GM21737 (cell line): ENCODE measurements at regions not wholly inside any gene's neighbourhood (a gene's known extent, or its start where the extent isn't known, plus 50 kb on each side); places are given as distances from the start of the nearest gene placed in this dataset.

Experiments
- ATAC-seq: cut with Tn5 transposase; IDR thresholded peaks from one replicate; pipeline ENCODE4 v1.9.1; 2021; ENCODE audit warnings: mild to moderate bottlenecking, moderate library complexity; ENCODE audit not compliant: unreplicated experiment

DNA sequence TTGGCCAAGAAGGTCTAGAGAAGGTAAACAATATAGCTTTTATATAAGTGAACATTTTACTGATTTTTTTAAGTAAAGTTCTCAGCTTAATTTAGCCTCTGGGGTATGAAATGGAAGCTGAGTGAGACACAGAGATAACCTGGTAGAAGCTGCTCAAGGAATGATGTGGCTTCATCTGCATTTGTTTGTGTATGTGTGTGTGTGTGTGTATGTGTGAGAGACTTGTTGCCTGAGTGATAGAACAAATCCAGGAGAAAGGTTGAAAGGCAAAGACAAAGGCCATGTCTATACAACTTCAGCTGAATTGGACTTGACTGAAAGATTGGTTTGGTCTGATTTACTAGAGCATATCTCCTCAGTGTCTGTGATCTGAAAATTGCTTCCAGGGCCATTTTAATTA, 63.6 kb downstream of the PCDH7 start:
- ATAC-seq = no peak

DNA sequence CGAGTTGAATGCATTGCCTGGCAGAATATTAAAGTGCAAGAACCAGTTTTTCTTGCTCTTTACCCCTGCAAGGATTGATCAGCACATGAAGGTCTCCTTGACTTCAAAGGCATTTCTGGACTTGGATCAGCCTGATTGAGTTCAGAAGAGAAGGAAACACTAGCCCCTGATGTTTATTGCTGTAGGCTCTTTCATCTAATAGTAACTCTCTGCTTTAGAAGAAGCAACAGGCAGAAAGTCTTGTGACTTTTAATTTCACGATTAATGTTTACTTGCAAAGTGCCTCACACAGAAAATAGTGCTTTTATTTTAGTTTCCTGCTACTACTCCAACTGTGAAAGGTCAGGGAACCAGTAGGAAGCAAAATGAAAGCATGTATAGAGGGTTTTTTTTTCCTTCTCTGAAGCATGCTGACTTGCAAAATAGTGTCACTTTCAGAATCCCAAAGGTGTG, 69.1 kb downstream of the PCDH7 start:
- ATAC-seq = no peak

DNA sequence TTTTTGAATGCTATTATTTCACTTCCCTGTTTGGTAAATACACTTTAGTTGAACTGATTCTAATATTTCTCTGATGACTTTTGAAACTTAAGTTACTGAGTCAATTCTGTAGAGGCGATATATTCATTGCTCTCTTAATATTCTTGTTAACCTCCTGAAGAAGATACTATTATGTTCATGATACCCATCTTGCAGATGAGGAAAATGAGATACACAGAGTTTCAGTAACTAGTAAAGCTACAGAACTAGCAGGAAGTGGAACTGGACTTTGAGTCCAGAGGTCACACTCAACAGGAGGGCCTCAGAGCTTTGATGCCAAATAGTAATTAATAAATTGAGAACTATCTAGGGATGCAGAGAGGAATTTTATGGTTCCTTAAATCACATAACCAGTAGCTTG, 70.0 kb downstream of the PCDH7 start:
- ATAC-seq = no peak

DNA sequence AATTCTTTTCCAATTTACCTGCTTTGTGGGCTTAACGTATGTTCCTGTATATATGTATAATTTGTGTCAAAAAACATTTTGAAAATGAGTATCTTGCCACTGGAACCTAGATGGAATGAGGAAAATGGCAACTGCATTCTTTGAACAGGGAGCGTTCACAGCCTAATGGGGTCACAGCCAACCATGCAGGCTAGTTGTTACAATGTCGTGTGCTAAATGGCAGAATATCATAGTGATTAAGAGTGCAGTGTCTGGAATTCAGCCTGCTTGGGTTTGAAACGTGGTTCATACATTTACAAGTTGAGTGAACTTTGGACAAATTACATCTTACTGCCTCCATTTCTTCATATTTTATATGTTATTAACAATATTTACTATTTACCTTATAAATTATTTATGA, 70.8 kb downstream of the PCDH7 start:
- no peak for ATAC-seq

DNA sequence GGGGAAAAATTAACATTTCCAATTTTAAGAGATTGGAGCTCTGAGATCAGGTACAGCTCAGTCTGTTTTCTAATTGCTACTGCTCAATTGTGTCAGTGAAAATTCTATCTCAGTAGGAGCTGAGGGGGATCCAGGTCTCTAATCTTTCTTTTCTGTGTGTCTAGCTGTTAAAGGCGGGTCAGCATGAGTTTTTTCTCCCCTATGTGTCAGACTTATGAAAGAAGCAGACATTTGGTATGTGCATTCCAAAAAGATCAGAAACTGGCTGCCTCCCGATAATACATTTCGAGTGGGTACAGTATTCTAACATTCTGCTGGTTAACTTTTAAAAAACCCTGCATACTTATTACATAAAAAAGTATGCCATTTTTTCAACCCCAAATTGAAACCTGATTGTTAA, 72.4 kb downstream of the PCDH7 start:
- ATAC-seq = no peak

DNA sequence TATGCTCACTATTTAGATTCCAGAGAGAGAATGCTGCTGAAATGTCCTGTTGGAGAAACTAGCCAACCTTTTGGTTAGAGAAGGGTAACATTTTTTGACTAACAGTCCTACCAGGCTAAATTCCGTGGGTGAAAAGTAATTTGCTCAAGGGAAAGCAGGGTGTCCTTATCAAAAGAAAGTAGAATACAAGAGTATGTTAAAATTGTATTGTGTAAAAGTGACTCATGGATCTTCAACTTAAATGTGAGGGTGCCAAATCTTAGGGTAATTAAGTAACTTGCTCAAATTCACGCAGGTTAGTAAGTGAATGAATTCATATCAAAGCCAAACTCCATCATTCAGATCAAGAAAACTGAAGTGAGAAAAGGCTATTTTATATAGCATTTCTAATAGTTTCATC, 81.7 kb downstream of the PCDH7 start:
- ATAC-seq = no peak

DNA sequence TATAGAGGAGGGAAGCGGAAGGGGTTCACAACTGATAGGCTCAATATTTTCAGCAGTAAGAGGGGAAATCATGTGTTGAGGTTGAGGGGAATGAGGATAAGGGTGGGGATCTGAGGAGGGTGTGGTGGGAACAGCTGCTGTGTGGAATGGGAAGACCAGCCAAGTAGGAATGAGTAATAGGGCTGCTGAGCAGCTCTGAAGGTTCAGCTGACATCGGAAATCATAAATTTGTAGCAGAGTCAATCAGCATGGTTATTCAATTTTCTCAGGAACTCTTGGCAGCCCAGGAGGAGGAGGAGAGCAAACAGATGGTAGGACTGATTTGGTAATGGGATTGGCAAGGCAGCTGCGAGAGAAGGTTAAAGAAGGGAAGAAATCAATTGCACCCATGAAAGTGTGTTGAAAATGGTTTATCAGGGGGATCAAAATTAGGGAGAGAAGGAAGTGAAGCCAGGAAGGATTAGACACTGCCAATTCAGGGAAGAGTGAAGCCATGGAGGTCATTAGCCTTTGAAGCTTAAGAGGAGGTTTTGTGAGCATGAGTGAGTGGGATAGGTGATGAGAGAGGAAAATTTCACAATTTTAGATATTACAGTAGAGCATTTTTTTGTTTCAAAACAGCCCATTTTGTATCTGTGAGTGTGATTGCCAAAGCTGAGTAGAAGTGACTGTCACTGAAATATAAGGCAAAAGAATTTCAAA, 82.6 kb downstream of the PCDH7 start:
- ATAC-seq = no peak

DNA sequence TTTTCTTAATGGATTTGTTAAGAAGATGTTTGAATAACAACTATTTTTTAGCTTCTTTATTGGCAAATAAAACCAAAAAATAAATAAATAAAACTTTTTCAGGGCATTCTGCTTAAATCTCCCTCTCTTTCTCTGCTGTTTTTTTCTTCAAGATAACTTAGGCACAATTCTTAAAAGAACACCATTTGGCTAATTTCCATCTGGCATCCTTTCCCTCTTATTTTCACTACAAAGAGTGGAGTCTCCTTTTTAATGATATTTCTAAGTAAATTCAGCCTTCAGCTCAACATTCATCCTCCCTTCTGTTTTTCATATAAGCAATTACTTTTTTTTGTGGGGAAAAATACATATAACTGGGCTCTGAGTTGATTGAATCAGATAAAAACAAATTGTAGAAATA, 88.1 kb downstream of the PCDH7 start:
- ATAC-seq = no peak

DNA sequence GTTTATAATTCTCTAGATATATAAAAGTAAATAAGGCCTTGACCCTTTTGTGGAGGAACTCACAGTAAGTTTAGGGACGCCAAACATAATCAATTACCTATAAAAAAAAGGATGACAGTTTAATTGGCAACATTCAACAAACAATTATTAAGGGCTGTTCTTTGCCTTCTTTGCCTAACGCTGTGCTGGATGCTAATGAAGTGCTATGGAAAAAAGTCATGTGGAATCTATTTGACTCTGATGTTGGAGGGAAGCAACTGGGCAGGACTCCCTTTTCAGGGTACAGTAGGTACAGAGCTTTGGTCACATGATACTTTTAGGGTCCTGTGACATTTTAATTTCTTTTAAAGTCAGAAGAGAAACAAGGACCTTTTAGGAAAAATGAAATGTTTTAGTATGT, 91.1 kb downstream of the PCDH7 start:
- ATAC-seq = no peak

DNA sequence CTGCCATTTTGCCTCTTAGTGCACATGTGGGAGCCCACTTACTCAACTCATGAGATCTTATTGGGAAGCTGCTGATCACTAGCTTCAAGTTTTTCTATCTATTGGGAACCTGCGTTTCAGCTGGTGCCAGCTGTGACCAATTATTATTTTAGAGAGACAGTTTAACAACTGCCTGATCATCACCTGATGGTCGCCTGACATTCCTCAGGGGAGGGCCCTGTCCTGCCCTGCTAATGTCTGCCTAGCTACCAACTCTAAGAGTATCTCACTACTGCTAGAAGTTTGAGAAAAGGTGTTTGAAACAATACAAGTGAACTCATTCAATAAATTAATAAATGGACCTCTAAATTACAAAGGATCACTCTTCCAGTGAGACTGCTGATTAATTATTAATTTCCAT, 95.5 kb downstream of the PCDH7 start:
- no peak for ATAC-seq

DNA sequence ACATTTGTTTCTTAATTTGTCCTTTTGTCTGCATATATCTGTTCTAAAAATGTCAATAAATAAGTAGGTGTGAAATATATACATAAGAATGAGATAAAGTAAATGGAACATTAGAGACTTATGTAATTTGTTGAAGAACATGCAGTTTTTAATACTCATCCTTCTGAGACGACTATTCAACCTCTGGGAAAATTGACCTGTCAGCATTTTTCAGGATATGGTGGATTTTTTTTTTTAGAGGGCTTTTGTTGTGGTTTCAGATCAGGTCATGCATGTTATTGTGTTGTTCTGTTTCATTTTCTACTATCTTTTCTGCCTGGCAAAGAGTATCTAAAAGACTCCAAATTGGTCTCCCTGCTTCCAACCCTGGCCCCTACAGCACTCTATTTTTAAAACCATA, 97.3 kb downstream of the PCDH7 start:
- no peak for ATAC-seq

DNA sequence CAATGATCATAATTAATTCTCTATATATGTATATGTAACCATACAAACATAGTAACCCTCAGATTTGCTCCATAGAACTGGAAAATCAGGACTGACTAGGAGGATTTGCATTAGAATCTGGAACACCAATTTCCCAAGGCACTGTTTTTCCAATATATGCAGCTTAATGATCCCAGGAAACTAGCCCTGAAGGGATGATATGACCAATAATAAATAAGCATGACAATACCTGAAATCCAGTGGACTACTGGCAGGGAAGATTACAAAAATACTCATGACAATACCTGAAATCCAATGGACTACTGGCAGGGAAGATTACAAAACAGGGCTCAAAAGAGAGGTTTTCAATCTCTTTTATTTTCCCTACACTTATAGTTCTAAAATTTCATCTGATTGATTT, 98.4 kb downstream of the PCDH7 start:
- ATAC-seq = no peak

DNA sequence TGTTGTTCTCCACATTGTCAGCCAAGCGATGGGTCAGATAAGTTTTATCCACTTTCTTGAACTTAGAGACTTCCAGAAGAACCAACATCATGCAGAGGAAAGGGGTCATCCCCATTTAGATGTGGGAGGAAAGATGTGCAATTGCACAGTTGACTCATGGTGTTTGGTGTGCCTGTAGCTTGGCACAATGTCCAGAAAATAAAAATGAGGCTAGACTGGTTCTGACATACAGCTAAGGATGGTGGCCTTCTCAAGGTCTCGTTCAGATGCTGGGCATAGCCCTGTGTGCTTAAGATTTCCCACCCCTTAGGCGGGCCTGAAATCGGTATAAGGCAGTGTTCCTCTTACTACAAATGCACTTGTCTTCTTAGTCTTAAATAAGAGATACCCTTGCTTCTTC, 101.1 kb downstream of the PCDH7 start:
- no peak for ATAC-seq

DNA sequence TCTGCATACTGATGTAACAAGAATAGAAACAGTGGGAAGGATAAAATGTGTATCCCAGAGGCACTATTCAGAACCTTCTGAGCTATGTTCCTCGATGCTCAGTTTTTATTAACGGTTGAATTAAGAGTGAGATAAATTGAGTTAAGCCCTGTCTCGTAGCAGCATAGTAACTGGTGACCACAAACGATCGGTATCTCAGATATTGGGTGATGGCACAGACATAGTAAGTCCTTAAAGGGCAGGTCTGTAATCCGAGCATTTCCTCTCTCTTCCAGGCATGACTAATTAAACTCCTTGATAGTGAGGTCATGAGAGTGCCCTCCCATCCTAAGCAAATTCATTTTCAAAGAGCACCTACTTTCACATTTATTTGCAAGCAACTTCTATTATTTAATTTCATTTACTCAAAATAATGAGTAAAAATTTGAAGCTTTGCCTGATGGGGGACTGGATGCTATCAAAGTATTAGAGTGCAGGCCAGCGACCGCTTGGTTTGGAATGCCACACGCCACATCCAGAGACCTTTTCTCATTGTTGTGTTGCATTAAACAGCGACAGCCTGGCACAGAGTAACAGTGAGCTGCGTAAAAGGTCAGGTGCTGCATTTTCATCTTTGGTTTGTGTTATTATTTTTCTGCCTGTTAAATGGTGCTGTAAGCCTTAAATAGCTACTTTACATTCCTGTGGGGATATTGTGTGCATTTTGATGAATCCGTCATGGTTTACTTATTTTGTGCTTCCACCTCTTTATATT, 101.9 kb downstream of the PCDH7 start:
- ATAC-seq = no peak

DNA sequence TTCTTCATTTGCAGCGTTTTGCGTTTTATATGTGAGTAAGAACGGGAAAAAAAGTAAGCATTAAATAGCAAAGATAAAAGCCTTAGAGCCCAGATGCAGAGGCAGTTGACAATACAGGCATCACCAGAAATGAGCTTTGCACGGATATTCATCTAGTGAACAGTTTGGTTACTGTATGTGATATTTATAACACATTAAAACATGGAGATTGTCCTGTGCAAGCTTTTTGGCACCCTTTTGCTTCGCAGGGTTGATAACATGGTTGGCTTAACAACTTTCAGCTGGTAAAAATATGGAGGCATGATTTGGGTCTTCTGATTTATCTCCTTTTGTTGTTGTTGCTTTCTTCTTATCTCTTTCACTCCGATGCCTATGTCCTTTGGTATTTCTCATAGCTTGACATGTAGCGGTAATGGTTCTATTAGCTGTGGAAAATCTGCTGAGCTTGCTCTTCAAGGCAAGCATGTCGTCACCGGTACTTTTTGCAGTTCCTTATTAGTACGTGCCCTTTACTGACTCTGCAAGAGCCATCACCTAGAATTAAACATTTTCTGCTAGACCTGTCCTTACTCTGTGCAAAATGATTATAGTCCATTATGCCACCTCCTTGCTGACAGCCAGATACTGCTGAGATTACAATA, 102.9 kb downstream of the PCDH7 start:
- ATAC-seq = no peak

DNA sequence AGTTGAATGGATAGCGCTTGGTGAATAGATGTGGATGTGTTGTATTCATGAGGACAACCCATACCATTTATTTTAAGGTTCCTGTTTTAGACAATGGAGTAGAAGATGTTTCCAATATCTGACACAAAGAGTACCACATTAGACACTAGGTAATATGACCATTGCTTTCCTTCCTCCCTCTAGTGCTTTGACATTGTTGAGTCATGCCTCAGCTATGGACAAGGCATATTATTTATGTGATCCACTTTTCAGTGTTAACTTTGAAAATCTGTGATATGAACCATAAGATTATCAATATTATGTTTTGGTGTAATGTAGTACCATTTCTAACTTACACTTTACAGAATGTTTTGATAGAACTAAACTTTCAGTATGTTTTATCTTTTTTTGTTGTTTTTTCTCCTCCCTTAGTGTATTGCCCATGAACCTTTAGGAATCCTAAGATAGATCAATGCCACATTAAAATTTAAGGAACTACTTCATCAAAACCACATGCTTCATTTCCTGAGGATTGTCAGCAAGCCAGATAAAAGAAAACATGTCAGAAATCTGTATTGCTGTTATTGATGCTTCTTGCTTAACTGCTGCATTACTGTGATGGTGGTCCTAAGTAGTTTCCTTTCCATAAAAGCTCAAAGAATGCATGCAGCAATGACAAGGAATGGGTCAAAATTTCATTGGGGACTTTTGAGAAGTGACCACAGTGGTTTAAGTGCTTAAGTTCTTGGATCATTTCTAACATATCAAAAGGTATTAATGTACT, 105.0 kb downstream of the PCDH7 start:
- ATAC-seq = no peak

DNA sequence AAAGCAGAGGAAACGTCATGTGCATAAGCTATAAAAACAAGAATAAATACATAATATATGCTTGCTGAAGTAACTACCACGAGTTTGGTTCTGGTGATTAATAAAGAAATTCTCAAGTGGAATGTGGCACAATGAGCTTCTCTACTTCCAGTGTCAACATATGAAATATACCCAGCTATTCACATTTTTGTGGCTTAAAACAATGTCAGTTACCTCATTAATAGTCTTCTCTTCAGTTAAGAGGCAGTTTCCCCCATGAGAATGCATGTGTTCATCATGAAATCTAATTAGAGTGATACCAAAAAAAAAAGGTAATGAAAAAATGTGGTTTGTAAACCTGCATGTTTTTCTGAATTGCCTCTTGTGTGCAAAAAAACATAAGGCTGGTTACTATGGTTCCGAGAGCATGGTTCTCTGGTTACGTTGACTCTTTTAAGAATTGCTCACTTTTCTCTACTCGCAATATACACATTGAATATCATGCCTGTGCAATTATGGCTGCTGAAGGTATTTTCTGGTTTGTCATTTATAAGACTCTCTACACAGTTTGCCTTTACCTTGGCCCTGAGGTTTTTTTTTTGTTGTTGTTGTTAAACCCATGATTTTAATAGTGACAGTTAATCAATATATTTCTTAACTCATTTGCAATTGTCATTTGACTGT, 108.2 kb downstream of the PCDH7 start:
- ATAC-seq = no peak

DNA sequence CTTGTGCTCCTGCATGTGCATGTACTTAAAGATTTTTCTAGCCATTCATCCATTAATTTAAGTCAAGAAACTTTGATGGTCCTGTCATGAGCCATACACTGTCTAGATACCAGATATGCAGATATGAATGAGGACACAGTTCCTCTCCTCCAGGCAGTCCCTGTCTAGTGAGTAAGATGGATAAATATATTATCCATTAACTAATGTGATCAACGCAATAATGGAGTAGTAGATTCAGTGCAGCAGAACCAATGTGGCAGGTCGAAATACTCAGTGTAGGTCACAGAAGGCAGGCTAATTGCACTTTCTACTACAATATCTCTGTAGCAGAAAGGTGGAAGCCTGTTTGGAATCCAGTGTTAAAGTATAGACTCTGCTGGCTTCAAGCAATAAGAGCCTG, 112.5 kb downstream of the PCDH7 start:
- no peak for ATAC-seq

DNA sequence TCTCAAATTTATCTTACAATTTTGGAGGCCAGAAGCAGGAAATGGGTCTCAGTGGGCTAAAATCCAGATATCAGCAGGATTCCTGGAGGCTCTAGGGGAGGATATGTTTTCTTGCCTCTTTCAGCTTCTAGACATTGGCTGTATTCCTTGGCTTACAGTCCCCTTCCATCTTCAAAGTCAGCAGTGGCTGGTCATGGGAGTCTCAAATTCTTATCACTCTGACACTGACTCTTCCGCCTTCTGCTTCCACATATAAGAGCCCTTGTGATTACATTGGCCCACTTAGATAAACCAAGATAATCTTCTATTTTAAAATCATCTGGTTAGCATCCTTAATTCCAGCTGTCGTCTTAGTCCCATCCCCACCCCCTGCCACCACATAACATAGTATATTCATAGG, 113.0 kb downstream of the PCDH7 start:
- ATAC-seq = no peak

DNA sequence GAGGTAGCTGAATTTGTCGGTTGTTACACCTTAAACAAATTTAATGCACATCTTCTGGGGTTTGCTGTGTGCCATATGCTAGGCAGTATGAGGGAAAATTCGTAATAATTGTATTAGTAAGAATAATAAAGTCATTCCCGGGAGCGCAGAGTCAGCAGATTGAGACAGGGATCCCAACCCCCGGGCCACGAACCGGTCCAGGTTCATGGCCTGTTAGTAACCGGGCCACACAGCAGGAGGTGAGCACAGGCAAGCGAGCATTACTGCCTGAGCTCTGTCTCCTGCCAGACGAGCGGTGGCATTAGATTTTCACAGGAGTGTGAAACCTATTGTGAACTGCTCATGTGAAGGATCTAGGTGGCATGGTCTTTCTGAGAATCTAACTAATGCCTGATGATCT, 114.9 kb downstream of the PCDH7 start:
- ATAC-seq = no peak

DNA sequence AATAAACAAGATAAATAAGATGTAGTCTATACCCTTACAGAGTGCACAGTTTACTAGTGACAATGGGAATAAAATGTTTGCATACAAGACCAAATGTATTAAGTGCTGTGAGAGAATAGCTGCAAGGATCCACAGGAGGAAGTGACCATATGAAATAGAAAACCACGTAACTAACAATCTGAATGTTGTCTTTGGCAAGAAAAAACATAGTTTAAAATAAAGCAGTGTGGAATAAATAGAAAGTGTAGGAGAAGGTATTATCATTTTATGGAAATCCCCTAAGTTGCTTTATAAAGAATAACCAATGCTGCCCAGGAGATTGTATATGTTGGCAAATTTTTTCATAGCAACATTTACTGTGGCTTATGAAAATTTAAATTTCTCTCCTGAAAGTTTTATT, 116.1 kb downstream of the PCDH7 start:
- no peak for ATAC-seq
